ENCODE measurements at regions not wholly inside any gene's neighbourhood (a gene's known extent, or its start where the extent isn't known, plus 50 kb on each side); places are given as distances from the start of the nearest gene placed in this dataset.
"Not testable (repeated sequence)": the region's sequence is repeated elsewhere in the genome, so short reads cannot be mapped to it uniquely, and the experiment has no call there.

GRCh38 chr5:63083689-63084088, 505.1 kb downstream of the LRRC70 start:
- H3K4me3 Mint-ChIP-seq; H3K36me3 Mint-ChIP-seq (ENCODE audit: low read depth); H3K27me3 Mint-ChIP-seq; DNase-seq; H3K4me1 Mint-ChIP-seq (ENCODE audit: low read depth); H3K9me3 Mint-ChIP-seq; H3K27ac Mint-ChIP-seq: not testable (repeated sequence)

DNA sequence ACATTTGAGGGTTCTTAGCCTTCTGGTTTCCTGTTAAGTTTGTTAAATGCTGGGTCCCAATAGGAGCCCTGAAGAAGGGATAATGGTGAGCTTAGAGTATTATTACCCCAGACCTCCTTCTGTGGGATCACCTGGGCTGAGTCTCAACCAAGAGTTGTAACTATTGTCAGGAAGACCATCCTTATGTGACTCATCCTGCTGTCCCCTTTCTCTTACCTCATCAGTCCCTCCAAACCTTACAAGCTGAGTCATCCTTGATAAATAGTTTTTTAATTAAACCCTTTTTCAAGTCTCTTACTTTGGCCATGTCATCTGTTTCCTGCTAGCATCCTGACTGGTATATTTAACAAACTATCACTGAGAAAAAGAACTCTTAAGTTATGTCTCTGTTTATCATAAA, 502.8 kb downstream of the LRRC70 start:
- H3K27ac Mint-ChIP-seq = no peak overlapping the region

GRCh38 chr5:63070001-63070400, 491.4 kb downstream of the LRRC70 start:
- no peak overlapping the region for H3K27ac Mint-ChIP-seq
- no peak overlapping the region for H3K4me3 Mint-ChIP-seq
- no peak for DNase-seq
- no peaks in the 10 kb centered on the region for H3K27me3 Mint-ChIP-seq
- H3K4me1 Mint-ChIP-seq (ENCODE audit: low read depth) = no peaks in the 10 kb centered on the region
- H3K36me3 Mint-ChIP-seq (ENCODE audit: low read depth) = no peaks in the 10 kb centered on the region
- no peaks in the 10 kb centered on the region for H3K9me3 Mint-ChIP-seq

More for the DNA sequence above, 502.8 kb downstream of the LRRC70 start:
- no peaks in the 10 kb centered on the region for H3K36me3 Mint-ChIP-seq (ENCODE audit: low read depth)
- DNase-seq = no peak
- no peaks in the 10 kb centered on the region for H3K4me1 Mint-ChIP-seq (ENCODE audit: low read depth)
- H3K4me3 Mint-ChIP-seq = no peak overlapping the region
- no peaks in the 10 kb centered on the region for H3K27me3 Mint-ChIP-seq
- no peaks in the 10 kb centered on the region for H3K9me3 Mint-ChIP-seq

- Mint-ChIP-seq H3K4me1 (ENCODE audit: low read depth) (no peaks in the 10 kb centered on the region), H3K36me3 (ENCODE audit: low read depth) (no peaks in the 10 kb centered on the region), H3K4me3 (no peak overlapping the region), H3K27me3 (no peaks in the 10 kb centered on the region), H3K9me3 (no peaks in the 10 kb centered on the region), H3K27ac (no peak overlapping the region)
- no peak for DNase-seq
These were observed 476.8 kb downstream of the LRRC70 start for GRCh38 chr5:63055421-63055820.

GRCh38 chr5:63053019-63053638, 474.5 kb downstream of the LRRC70 start:
- no peaks in the 10 kb centered on the region for H3K9me3 Mint-ChIP-seq
- DNase-seq = no peak
- no peak overlapping the region for H3K27ac Mint-ChIP-seq
- H3K36me3 Mint-ChIP-seq (ENCODE audit: low read depth) = no peaks in the 10 kb centered on the region
- no peak overlapping the region for H3K4me3 Mint-ChIP-seq
- H3K27me3 Mint-ChIP-seq = no peaks in the 10 kb centered on the region
- H3K4me1 Mint-ChIP-seq (ENCODE audit: low read depth) = no peaks in the 10 kb centered on the region

DNA sequence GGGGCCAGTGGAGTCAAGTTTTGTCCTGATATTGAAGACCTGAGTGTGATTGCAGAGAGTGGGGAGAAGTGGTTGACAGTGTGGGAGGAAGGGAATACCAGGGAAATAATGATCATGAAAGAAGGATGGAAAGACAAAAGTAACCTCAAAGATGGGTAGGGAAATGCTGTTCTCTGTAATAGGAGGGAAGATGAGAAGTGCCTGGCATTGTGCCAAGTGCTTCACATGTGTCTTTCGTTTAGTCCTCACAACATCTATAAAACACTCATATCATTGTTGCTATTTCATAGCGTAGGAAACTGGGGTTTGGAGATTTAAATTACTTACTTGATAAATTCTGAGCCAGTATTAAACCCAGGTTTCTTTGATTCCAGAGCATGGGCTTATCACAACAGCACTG, 472.3 kb downstream of the LRRC70 start:
- H3K4me1 Mint-ChIP-seq (ENCODE audit: low read depth) = no peaks in the 10 kb centered on the region
- no peaks in the 10 kb centered on the region for H3K9me3 Mint-ChIP-seq
- H3K27ac Mint-ChIP-seq = no peak overlapping the region
- no peak for DNase-seq
- no peaks in the 10 kb centered on the region for H3K27me3 Mint-ChIP-seq
- no peak overlapping the region for H3K4me3 Mint-ChIP-seq
- H3K36me3 Mint-ChIP-seq (ENCODE audit: low read depth) = no peaks in the 10 kb centered on the region

DNA sequence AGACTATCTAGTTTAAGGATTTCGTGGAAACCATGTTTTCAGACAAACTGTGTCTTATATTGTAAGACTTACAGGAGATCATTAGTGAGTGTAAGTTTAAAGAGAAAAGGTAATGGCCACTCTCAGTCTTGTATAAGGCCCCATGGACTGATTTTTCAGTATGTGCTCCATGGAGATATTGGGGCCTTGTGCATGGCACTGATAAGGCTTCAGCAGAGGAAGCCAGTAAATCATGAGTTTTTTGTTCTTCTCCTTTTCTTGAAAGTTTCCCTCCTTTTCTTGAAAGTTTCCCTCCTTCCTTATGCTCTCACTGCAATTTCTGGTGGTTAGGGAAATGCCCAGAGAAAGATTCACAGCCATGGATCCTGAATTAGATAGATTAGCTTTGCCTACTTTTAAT, 471.3 kb downstream of the LRRC70 start:
- Mint-ChIP-seq H3K27ac (no peak overlapping the region), H3K27me3 (no peaks in the 10 kb centered on the region), H3K4me3 (no peak overlapping the region), H3K9me3 (no peaks in the 10 kb centered on the region), H3K36me3 (ENCODE audit: low read depth) (no peaks in the 10 kb centered on the region), H3K4me1 (ENCODE audit: low read depth) (no peaks in the 10 kb centered on the region)
- no peak for DNase-seq

DNA sequence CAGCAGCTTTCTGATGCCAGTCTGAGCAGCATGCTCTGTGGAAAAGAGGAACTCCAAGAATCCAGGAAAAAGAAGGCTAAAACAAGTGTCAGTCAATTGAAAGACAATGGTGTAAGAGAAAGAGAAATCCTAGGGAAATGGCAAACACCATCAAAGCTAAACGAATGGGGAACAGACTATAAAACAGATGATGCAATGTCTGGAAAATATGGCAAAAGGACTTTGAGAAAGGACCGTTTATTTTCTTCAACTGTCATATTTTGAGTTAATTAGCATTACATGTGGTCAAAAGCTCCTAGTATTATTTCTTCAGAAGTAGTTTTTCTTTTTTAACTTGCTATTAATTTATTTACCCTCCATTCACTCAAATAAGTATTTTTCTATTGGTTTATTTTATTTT, 465.2 kb downstream of the LRRC70 start:
- Mint-ChIP-seq H3K36me3 (ENCODE audit: low read depth) (no peaks in the 10 kb centered on the region), H3K4me3 (no peak overlapping the region), H3K4me1 (ENCODE audit: low read depth) (no peaks in the 10 kb centered on the region), H3K9me3 (peaks cover 2% of the 10 kb centered on the region), H3K27ac (no peak overlapping the region), H3K27me3 (no peaks in the 10 kb centered on the region)
- no peak for DNase-seq

- Mint-ChIP-seq H3K27ac (no peak overlapping the region), H3K27me3 (no peaks in the 10 kb centered on the region)
These were observed 453.7 kb downstream of the LRRC70 start for GRCh38 chr5:63032343-63032742.

GRCh38 chr5:63029891-63030290, 451.3 kb downstream of the LRRC70 start:
- H3K36me3 Mint-ChIP-seq (ENCODE audit: low read depth) = no peaks in the 10 kb centered on the region

More at GRCh38 chr5:63032343-63032742, 453.7 kb downstream of the LRRC70 start:
- Mint-ChIP-seq H3K4me1 (ENCODE audit: low read depth) (no peaks in the 10 kb centered on the region), H3K9me3 (peaks cover 30% of the 10 kb centered on the region), H3K36me3 (ENCODE audit: low read depth) (no peaks in the 10 kb centered on the region), H3K4me3 (no peak overlapping the region)
- DNase-seq = no peak

DNA sequence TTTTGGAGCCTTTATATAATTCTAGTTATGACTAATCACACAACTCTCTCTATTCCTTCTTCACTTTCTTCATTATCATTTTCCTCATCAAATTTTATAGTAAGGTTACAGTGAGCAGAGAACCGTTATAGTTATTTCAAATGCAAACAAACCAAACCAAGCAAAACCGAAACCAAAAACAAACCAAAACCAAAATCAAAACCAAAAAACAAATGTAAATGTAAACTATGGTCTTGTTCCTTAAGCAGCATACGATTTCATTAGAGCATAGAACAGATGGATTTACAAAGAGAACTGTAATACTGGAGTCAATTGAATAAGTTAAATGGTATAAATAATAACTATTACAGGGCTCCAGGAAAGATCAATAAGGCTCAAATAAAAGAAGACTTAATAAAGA, 447.1 kb downstream of the LRRC70 start:
- Mint-ChIP-seq H3K27ac (no peak overlapping the region), H3K4me1 (ENCODE audit: low read depth) (no peaks in the 10 kb centered on the region), H3K9me3 (no peaks in the 10 kb centered on the region), H3K27me3 (no peaks in the 10 kb centered on the region), H3K36me3 (ENCODE audit: low read depth) (no peaks in the 10 kb centered on the region), H3K4me3 (no peak overlapping the region)
- no peak for DNase-seq

More at GRCh38 chr5:63029891-63030290, 451.3 kb downstream of the LRRC70 start:
- Mint-ChIP-seq H3K4me1 (ENCODE audit: low read depth) (no peaks in the 10 kb centered on the region), H3K4me3 (no peak overlapping the region), H3K27me3 (no peaks in the 10 kb centered on the region), H3K9me3 (peaks cover 30% of the 10 kb centered on the region), H3K27ac (no peak overlapping the region)
- no peak for DNase-seq

DNA sequence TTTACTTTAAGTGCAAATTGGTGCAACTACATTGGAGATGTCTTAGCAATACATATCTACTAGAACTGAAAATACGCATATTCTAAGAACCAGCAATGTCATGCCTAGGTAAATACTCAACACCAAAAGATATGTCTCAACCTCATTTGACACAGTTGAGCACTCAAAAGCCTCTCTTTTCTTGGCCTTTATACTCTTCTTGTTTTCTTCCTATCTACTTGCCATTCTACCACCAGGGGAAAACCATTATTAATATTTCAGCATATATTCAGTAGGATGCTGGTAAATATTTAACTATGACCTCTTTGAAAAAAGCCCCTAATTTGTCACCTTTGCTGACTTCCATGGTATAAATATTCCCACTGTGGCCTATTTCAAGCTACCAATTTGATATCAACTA, 443.8 kb downstream of the LRRC70 start:
- Mint-ChIP-seq H3K4me3 (no peak overlapping the region), H3K27me3 (no peaks in the 10 kb centered on the region), H3K36me3 (ENCODE audit: low read depth) (no peaks in the 10 kb centered on the region), H3K4me1 (ENCODE audit: low read depth) (no peaks in the 10 kb centered on the region), H3K27ac (no peak overlapping the region), H3K9me3 (no peaks in the 10 kb centered on the region)
- DNase-seq = no peak

DNA sequence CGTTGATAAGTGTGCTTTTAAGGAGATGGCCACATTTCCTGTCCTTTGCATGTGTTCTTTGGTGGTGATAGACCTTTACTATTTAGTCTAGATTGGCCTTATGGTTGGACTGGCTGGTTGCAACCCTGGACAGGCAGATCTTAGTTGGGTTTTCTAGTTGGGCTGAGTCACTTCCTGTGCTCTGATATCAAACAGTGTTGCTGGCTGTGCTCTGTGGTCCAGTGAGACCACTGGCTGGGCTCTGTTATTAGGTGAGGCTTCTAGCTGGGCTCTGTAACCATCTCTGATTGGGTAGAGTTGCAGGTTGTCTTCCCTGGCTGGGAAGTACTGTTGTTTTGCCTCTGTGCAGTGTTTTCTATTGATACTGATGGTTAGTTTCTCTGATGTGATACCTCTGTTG, 432.5 kb downstream of the LRRC70 start:
- Mint-ChIP-seq H3K9me3 (peaks cover 25% of the 10 kb centered on the region), H3K36me3 (ENCODE audit: low read depth) (no peaks in the 10 kb centered on the region), H3K27me3 (no peaks in the 10 kb centered on the region), H3K27ac (no peak overlapping the region), H3K4me3 (no peak overlapping the region), H3K4me1 (ENCODE audit: low read depth) (no peaks in the 10 kb centered on the region)
- DNase-seq = no peak

- Mint-ChIP-seq H3K36me3 (ENCODE audit: low read depth) (no peaks in the 10 kb centered on the region), H3K9me3 (peaks cover 25% of the 10 kb centered on the region), H3K4me1 (ENCODE audit: low read depth) (no peaks in the 10 kb centered on the region), H3K4me3 (no peak overlapping the region), H3K27me3 (no peaks in the 10 kb centered on the region), H3K27ac (no peak overlapping the region)
- DNase-seq = no peak
These were observed 429.6 kb downstream of the LRRC70 start for GRCh38 chr5:63008195-63008594.

- peaks cover 20% of the 10 kb centered on the region for H3K9me3 Mint-ChIP-seq
- not testable (repeated sequence) for DNase-seq; H3K36me3 Mint-ChIP-seq (ENCODE audit: low read depth); H3K27ac Mint-ChIP-seq; H3K27me3 Mint-ChIP-seq; H3K4me3 Mint-ChIP-seq; H3K4me1 Mint-ChIP-seq (ENCODE audit: low read depth)
These were observed 416.2 kb downstream of the LRRC70 start for GRCh38 chr5:62994842-62995241.

- Mint-ChIP-seq H3K27ac (no peak overlapping the region), H3K4me1 (ENCODE audit: low read depth) (no peaks in the 10 kb centered on the region), H3K9me3 (peaks cover 7% of the 10 kb centered on the region), H3K27me3 (no peaks in the 10 kb centered on the region), H3K4me3 (no peak overlapping the region), H3K36me3 (ENCODE audit: low read depth) (no peaks in the 10 kb centered on the region)
- DNase-seq = no peak
These were observed 407.1 kb downstream of the LRRC70 start for GRCh38 chr5:62985749-62986148.
